ELR (cell line): ENCODE measurements at regions not wholly inside any gene's neighbourhood (a gene's known extent, or its start where the extent isn't known, plus 50 kb on each side); places are given as distances from the start of the nearest gene placed in this dataset.
"Not testable (repeated sequence)": the region's sequence is repeated elsewhere in the genome, so short reads cannot be mapped to it uniquely, and the experiment has no call there.

Experiments used
- DNase-seq: peaks from one replicate; pipeline ENCODE4 v3.0.0-alpha.2; 2015; ENCODE audit warnings: low read depth

GRCh38 chr6:22749696-22750095 lies 180.3 kb downstream of the HDGFL1 start:
- DNase-seq = no peak

- DNase-seq = no peak
These were observed 181.9 kb downstream of the HDGFL1 start for GRCh38 chr6:22751223-22751622.

GRCh38 chr6:22752522-22752921 lies 183.2 kb downstream of the HDGFL1 start:
- DNase-seq = no peak

- DNase-seq = no peak
These were observed 184.7 kb downstream of the HDGFL1 start for GRCh38 chr6:22754061-22754460.

- DNase-seq = no peak
These were observed 186.2 kb downstream of the HDGFL1 start for GRCh38 chr6:22755605-22756004.

GRCh38 chr6:22756365-22756764 lies 187.0 kb downstream of the HDGFL1 start:
- no peak for DNase-seq

GRCh38 chr6:22764496-22764895 lies 195.1 kb downstream of the HDGFL1 start:
- DNase-seq = peak; percentile 27

- DNase-seq = peak; percentile 32
These were observed 195.6 kb downstream of the HDGFL1 start for GRCh38 chr6:22765015-22765414.

- DNase-seq = peak; percentile 7
These were observed 197.6 kb downstream of the HDGFL1 start for GRCh38 chr6:22766979-22767378.

GRCh38 chr6:22770054-22770453 lies 200.7 kb downstream of the HDGFL1 start:
- no peak for DNase-seq

- no peak for DNase-seq
These were observed 204.8 kb downstream of the HDGFL1 start for GRCh38 chr6:22774129-22774528.

- not testable (repeated sequence) for DNase-seq
These were observed 209.1 kb downstream of the HDGFL1 start for GRCh38 chr6:22778438-22778837.

GRCh38 chr6:22779062-22779461 lies 209.7 kb downstream of the HDGFL1 start:
- DNase-seq = no peak

- no peak for DNase-seq
These were observed 214.6 kb downstream of the HDGFL1 start for GRCh38 chr6:22783931-22784330.

GRCh38 chr6:22784601-22785410 lies 215.4 kb downstream of the HDGFL1 start:
- DNase-seq = no peak

GRCh38 chr6:22788038-22788437 lies 218.7 kb downstream of the HDGFL1 start:
- DNase-seq = no peak

- DNase-seq = no peak
These were observed 219.9 kb downstream of the HDGFL1 start for GRCh38 chr6:22789315-22789714.

GRCh38 chr6:22794844-22795243 lies 225.5 kb downstream of the HDGFL1 start:
- DNase-seq = no peak

- no peak for DNase-seq
These were observed 231.1 kb downstream of the HDGFL1 start for GRCh38 chr6:22800451-22800850.

- DNase-seq = no peak
These were observed 232.5 kb downstream of the HDGFL1 start for GRCh38 chr6:22801831-22802230.

GRCh38 chr6:22804620-22805261 lies 235.4 kb downstream of the HDGFL1 start:
- DNase-seq = no peak

- DNase-seq = no peak
These were observed 237.9 kb downstream of the HDGFL1 start for GRCh38 chr6:22807261-22807660.

GRCh38 chr6:22807818-22808217 lies 238.5 kb downstream of the HDGFL1 start:
- DNase-seq = no peak

- no peak for DNase-seq
These were observed 239.1 kb downstream of the HDGFL1 start for GRCh38 chr6:22808466-22808865.
